H1 (cell line): ENCODE measurements at regions not wholly inside any gene's neighbourhood (a gene's known extent, or its start where the extent isn't known, plus 50 kb on each side); places are given as distances from the start of the nearest gene placed in this dataset.

ENCODE experiments used
- CTCF ChIA-PET: fragments of 300-600 bp; sonication (Branson Sonifier 250); formaldehyde crosslinking; loops from one replicate; lab custom pipeline; 2021; ENCODE audit not compliant: partially characterized antibody; lab: Charles Lee
- POLR2A ChIA-PET: fragments of 300-600 bp; sonication (Branson Sonifier 250); formaldehyde crosslinking; loops from one replicate; lab custom pipeline; 2021; ENCODE audit warnings: inconsistent platforms; ENCODE audit not compliant: partially characterized antibody; lab: Charles Lee
- DNase-seq, 2 experiments: peaks; one replicate each; pipeline versions ENCODE4 v3.0.0 to v3.0.0-alpha.2; 2010 to 2022; ENCODE audit warnings: low spot score in 2 of 2, low read depth in 1 of 2, mixed read lengths in 1 of 2
- FAIRE-seq: peaks from 2 replicates; lab custom pipeline; 2011; peaks lifted over from hg19 to GRCh38; lab: Jason Lieb, UNC
- H2AFZ ChIP-seq: 2 replicates; pipeline ENCODE4 v1.8.1; 2012; ENCODE audit warnings: low read length, inconsistent platforms
- H2AK5ac ChIP-seq: 2 replicates; pipeline ENCODE4 v1.6.1; 2013; ENCODE audit warnings: low read depth, low read length
- H2BK120ac ChIP-seq: replicated peaks from 2 replicates; pipeline ENCODE3; 2013; ENCODE audit warnings: low read depth, low read length, inconsistent platforms
- H2BK12ac ChIP-seq: 2 replicates; pipeline ENCODE4 v1.6.1; 2013; ENCODE audit warnings: low read depth, low read length
- H2BK15ac ChIP-seq: 2 replicates; pipeline ENCODE4 v1.6.1; 2013; ENCODE audit warnings: low read length
- H2BK20ac ChIP-seq: 2 replicates; pipeline ENCODE4 v1.6.1; 2013; ENCODE audit warnings: low read length
- H2BK5ac ChIP-seq: 2 replicates; pipeline ENCODE4 v1.6.1; 2013; ENCODE audit warnings: low read depth, low read length
- H3K14ac ChIP-seq: 2 replicates; pipeline ENCODE4 v1.6.1; 2013; ENCODE audit warnings: inconsistent platforms; ENCODE audit not compliant: insufficient read length
- H3K18ac ChIP-seq: 2 replicates; pipeline ENCODE4 v1.6.1; 2013; ENCODE audit warnings: low read length; ENCODE audit errors: extremely low read depth
- H3K23ac ChIP-seq: 2 replicates; pipeline ENCODE4 v1.6.1; 2013; ENCODE audit warnings: inconsistent platforms; ENCODE audit not compliant: insufficient read length
- H3K23me2 ChIP-seq: 2 replicates; pipeline ENCODE4 v1.6.1; 2013; ENCODE audit warnings: low read depth, low read length
- H3K27ac ChIP-seq: 2 replicates; pipeline ENCODE4 v1.6.1; 2011; ENCODE audit warnings: low read depth, low read length, inconsistent platforms
- H3K27me3 ChIP-seq, 4 experiments: replicated peaks in 1 of 4; 1 replicate in 1 of 4; 2 replicates in 3 of 4; pipeline versions ENCODE4 v1.6.1 to v1.8.1; 2011 to 2013; ENCODE audit warnings: low read length in 3 of 4, mild to moderate bottlenecking in 3 of 4, inconsistent platforms in 2 of 4, mixed read lengths in 2 of 4, moderate library complexity in 1 of 4; ENCODE audit not compliant: control insufficient read depth in 3 of 4, insufficient read depth in 3 of 4; ENCODE audit errors: extremely low read depth in 1 of 4
- H3K36me3 ChIP-seq, 4 experiments: 2 replicates each; pipeline versions ENCODE4 v1.6.1 to v1.8.1; 2011 to 2013; ENCODE audit warnings: mild to moderate bottlenecking in 4 of 4, low read length in 3 of 4, moderate library complexity in 2 of 4, control low read depth in 1 of 4, inconsistent platforms in 1 of 4; ENCODE audit not compliant: insufficient read depth in 4 of 4, control insufficient read depth in 2 of 4
- H3K4ac ChIP-seq: replicated peaks from 2 replicates; pipeline ENCODE3; 2013; ENCODE audit warnings: low read length, low read depth, mixed read lengths, inconsistent platforms; ENCODE audit not compliant: insufficient read length
- H3K4me1 ChIP-seq, 4 experiments: replicated peaks in 1 of 4; 1 replicate in 1 of 4; 2 replicates in 3 of 4; pipeline versions ENCODE4 v1.6.1 to v1.8.1; 2011 to 2013; ENCODE audit warnings: low read length in 3 of 4, inconsistent platforms in 2 of 4, mixed read lengths in 1 of 4; ENCODE audit not compliant: insufficient read depth in 4 of 4, control insufficient read depth in 3 of 4
- H3K4me2 ChIP-seq, 2 experiments: 2 replicates each; pipeline versions ENCODE4 v1.6.1 to v1.8.1; 2011 to 2013; ENCODE audit warnings: low read depth in 2 of 2, low read length in 2 of 2, control low read depth in 1 of 2, inconsistent platforms in 1 of 2, mild to moderate bottlenecking in 1 of 2; ENCODE audit not compliant: insufficient read depth in 1 of 2
- H3K4me3 ChIP-seq, 4 experiments: fragments of 200-600, 300-600 bp in 1 of 4; sonication (generic), shearing (Covaris generic), sonication (Bioruptor Twin) in 1 of 4; 2 replicates each; pipeline versions ENCODE4 v1.5.1 to v1.8.1; 2011 to 2016; ENCODE audit warnings: low read length in 4 of 4, low read depth in 3 of 4, control low read depth in 2 of 4, inconsistent platforms in 2 of 4, mild to moderate bottlenecking in 2 of 4, mixed read lengths in 1 of 4, moderate library complexity in 1 of 4; ENCODE audit not compliant: insufficient read depth in 2 of 4; ENCODE audit errors: extremely low read depth in 1 of 4
- H3K56ac ChIP-seq: replicated peaks from 2 replicates; pipeline ENCODE3; 2013; ENCODE audit warnings: low read depth, mild to moderate bottlenecking, mixed read lengths, low read length, inconsistent platforms; ENCODE audit not compliant: insufficient read length
- H3K79me1 ChIP-seq: 2 replicates; pipeline ENCODE4 v1.6.1; 2013; ENCODE audit warnings: low read depth, low read length, control low read depth
- H3K79me2 ChIP-seq, 2 experiments: 2 replicates each; pipeline versions ENCODE4 v1.6.1 to v1.8.1; 2012 to 2013; ENCODE audit warnings: low read length in 2 of 2, mild to moderate bottlenecking in 2 of 2, inconsistent platforms in 1 of 2; ENCODE audit not compliant: insufficient read depth in 2 of 2, control insufficient read depth in 1 of 2
- H3K9ac ChIP-seq, 4 experiments: replicated peaks in 1 of 4; 1 replicate in 1 of 4; 2 replicates in 3 of 4; pipeline versions ENCODE4 v1.6.1 to v1.8.1; 2011 to 2013; ENCODE audit warnings: low read depth in 3 of 4, low read length in 3 of 4, control low read depth in 2 of 4, mild to moderate bottlenecking in 2 of 4, moderate library complexity in 2 of 4, inconsistent platforms in 1 of 4; ENCODE audit errors: extremely low read depth in 1 of 4
- H3K9me3 ChIP-seq, 2 experiments: 2 replicates each; pipeline versions ENCODE4 v1.6.1 to v1.8.1; 2012 to 2013; ENCODE audit warnings: mild to moderate bottlenecking in 2 of 2, moderate library complexity in 2 of 2, control low read depth in 1 of 2, inconsistent platforms in 1 of 2, low read depth in 1 of 2, low read length in 1 of 2, mixed read lengths in 1 of 2; ENCODE audit not compliant: insufficient read depth in 2 of 2
- H4K20me1 ChIP-seq, 2 experiments: replicated peaks in 1 of 2; 2 replicates each; pipeline versions ENCODE3 to v1.8.1; 2011 to 2013; ENCODE audit warnings: inconsistent platforms in 2 of 2, low read length in 2 of 2, mild to moderate bottlenecking in 1 of 2; ENCODE audit not compliant: insufficient read depth in 2 of 2, control insufficient read depth in 1 of 2
- H4K5ac ChIP-seq: 2 replicates; pipeline ENCODE4 v1.6.1; 2013; ENCODE audit warnings: low read length, low read depth, mixed read lengths, inconsistent platforms; ENCODE audit not compliant: insufficient read length
- H4K8ac ChIP-seq: 2 replicates; pipeline ENCODE4 v1.8.0; 2013; ENCODE audit warnings: mild to moderate bottlenecking, moderate library complexity, low read length, inconsistent platforms; ENCODE audit not compliant: insufficient read depth; ENCODE audit errors: extremely low read depth
- H4K91ac ChIP-seq: replicated peaks from 2 replicates; pipeline ENCODE3; 2013; ENCODE audit warnings: low read length, mixed read lengths, inconsistent platforms; ENCODE audit not compliant: insufficient read length
- ASH2L ChIP-seq: fragments of 200-600, 300-600 bp; sonication (generic); IDR thresholded peaks from one replicate; pipeline ENCODE4 v1.7.1; 2017; ENCODE audit warnings: low read length
- BCL11A ChIP-seq, 2 experiments: IDR thresholded peaks; one replicate each; pipeline ENCODE4 v1.6.1; 2011; ENCODE audit warnings: low read depth in 2 of 2, low read length in 2 of 2, mild to moderate bottlenecking in 2 of 2
- CHD2 ChIP-seq: IDR thresholded peaks from 2 replicates; pipeline ENCODE4 v1.6.1; 2012; ENCODE audit warnings: low read length, improper control_type of control experiment
- EGR1 ChIP-seq: IDR thresholded peaks from 2 replicates; pipeline ENCODE4 v1.6.1; 2011; ENCODE audit warnings: low read depth, low read length, borderline replicate concordance
- GABPA ChIP-seq: IDR thresholded peaks from 2 replicates; pipeline ENCODE4 v1.6.1; 2011; ENCODE audit warnings: mild to moderate bottlenecking, low read length, moderate library complexity, borderline replicate concordance; ENCODE audit not compliant: insufficient read depth
- KDM1A ChIP-seq: fragments of 200-600, 300-600 bp; sonication (generic); IDR thresholded peaks from 2 replicates; pipeline ENCODE4 v1.7.1; 2016; ENCODE audit warnings: mild to moderate bottlenecking, low read length, borderline replicate concordance
- MAFK ChIP-seq: IDR thresholded peaks from 2 replicates; pipeline ENCODE4 v1.6.1; 2012; ENCODE audit warnings: low read depth, mild to moderate bottlenecking, improper control_type of control experiment, low read length
- POLR2AphosphoS5 ChIP-seq: IDR thresholded peaks from 2 replicates; pipeline ENCODE4 v1.6.1; 2011; ENCODE audit warnings: low read depth, low read length
- POU5F1 ChIP-seq: IDR thresholded peaks from 2 replicates; pipeline ENCODE4 v1.6.1; 2011; ENCODE audit warnings: low read depth, mild to moderate bottlenecking, low read length, moderate library complexity
- RBBP5 ChIP-seq: IDR thresholded peaks from 2 replicates; pipeline ENCODE4 v1.7.1; 2012; ENCODE audit warnings: low read depth, mild to moderate bottlenecking, inconsistent platforms, low read length, moderate library complexity, borderline replicate concordance
- SP1 ChIP-seq: IDR thresholded peaks from 2 replicates; pipeline ENCODE4 v1.6.1; 2011; ENCODE audit warnings: low read depth, low read length
- TCF12 ChIP-seq: IDR thresholded peaks from 2 replicates; pipeline ENCODE4 v1.6.1; 2011; ENCODE audit warnings: low read depth, mild to moderate bottlenecking, low read length
- TEAD4 ChIP-seq: IDR thresholded peaks from 2 replicates; pipeline ENCODE4 v1.6.1; 2012; ENCODE audit warnings: low read depth, low read length, inconsistent platforms, mixed read lengths
- ZNF274 ChIP-seq: IDR thresholded peaks from 2 replicates; pipeline ENCODE4 v1.7.0; 2012; ENCODE audit warnings: low read length, borderline replicate concordance; ENCODE audit errors: extremely low read depth
- WGBS, 2 experiments: shearing (Covaris generic) in 1 of 2; methylation state at CpG; one replicate each; pipeline versions ENCODE4 v1.1.6 to v1.1.7; 2013 to 2015; ENCODE audit warnings: low lambda C conversion rate in 2 of 2, mixed read lengths in 2 of 2, inconsistent platforms in 1 of 2, low coverage in 1 of 2, missing lambda C conversion rate in 1 of 2; ENCODE audit not compliant: insufficient replicate concordance in 2 of 2, insufficient coverage in 1 of 2, insufficient read length in 1 of 2; ENCODE audit errors: extremely low coverage in 1 of 2, missing lambda C conversion rate in 1 of 2; 5-methylcytosine and 5-hydroxymethylcytosine counted together

- Histone ChIP-seq H3K56ac (no peak overlapping the region), H2AK5ac (no peak overlapping the region), H3K23ac (no peak overlapping the region), H4K20me1 (no peaks in the 10 kb centered on the region), H3K27me3 (peaks cover 23 to 53% (median 39%) of the 10 kb centered on the region in 4 experiments), H3K18ac (no peak overlapping the region), H3K4me3 (no peak overlapping the region), H3K36me3 (no peaks in the 10 kb centered on the region), H3K27ac (no peak overlapping the region), H3K9ac (no peak overlapping the region), H2BK5ac (no peak overlapping the region), H4K91ac (no peak overlapping the region), H2BK12ac (no peak overlapping the region), H2BK20ac (no peak overlapping the region), H2AFZ (no peak overlapping the region), H4K8ac (no peak overlapping the region), H3K14ac (no peak overlapping the region), H2BK120ac (no peak overlapping the region), H3K9me3 (peaks cover 15 to 22% of the 10 kb centered on the region in 2 experiments; a peak in 3 of 4 replicates), H3K4ac (no peak overlapping the region), H3K79me1 (no peaks in the 10 kb centered on the region), H3K79me2 (no peaks in the 10 kb centered on the region), H2BK15ac (no peak overlapping the region), H4K5ac (no peak overlapping the region), H3K4me2 (peak overlapping the region in 1 of 2 experiments; percentile 13; a peak in 1 of 4 replicates), H3K23me2 (no peaks in the 10 kb centered on the region), H3K4me1 (no peaks in the 10 kb centered on the region; a peak in 1 of 7 replicates)
- no peak for TF ChIP-seq KDM1A
- TF ChIP-seq POLR2AphosphoS5 = peak; percentile 63; the same call in 1 of the 2 replicates
- TF ChIP-seq CHD2 = no peak
- TF ChIP-seq MAFK = no peak
- TF ChIP-seq POU5F1 = peak; percentile 58; the same call in 1 of the 2 replicates
- TF ChIP-seq ASH2L = no peak
- TF ChIP-seq BCL11A (IDR thresholded peaks at IDR 0.05; ENCODE audit: low read depth in 2 of 2, low read length in 2 of 2) = no peak
- 0 out of 2 replicates have a peak, but pooled peaks have one; percentile 17 for TF ChIP-seq SP1
- no peak for TF ChIP-seq RBBP5
- no peak for TF ChIP-seq ZNF274
- TF ChIP-seq TCF12 = 0 out of 2 replicates have a peak, but pooled peaks have one; percentile 71
- TF ChIP-seq GABPA = no peak
- 0 out of 2 replicates have a peak, but pooled peaks have one; percentile 8 for TF ChIP-seq TEAD4
- TF ChIP-seq EGR1 = peak; percentile 37; the same call in 1 of the 2 replicates
- ChIA-PET CTCF (no interaction called here), POLR2A (no interaction called here)
- DNase-seq = no peak
- no peak for FAIRE-seq
- WGBS, 2 experiments = 33% methylated on average over 1 of the region's 1 CpG; no CpG with 5 or more reads in 1 of the 2 experiments
These were observed 539.2 kb downstream of the MEI4 start for GRCh38 chr6:78192057-78192456.
